HG02678 (cell line): ENCODE measurements at regions not wholly inside any gene's neighbourhood (a gene's known extent, or its start where the extent isn't known, plus 50 kb on each side); places are given as distances from the start of the nearest gene placed in this dataset.

ENCODE experiments used
- ATAC-seq: cut with Tn5 transposase; IDR thresholded peaks from one replicate; pipeline ENCODE4 v1.9.1; 2021; ENCODE audit warnings: mild to moderate bottlenecking, moderate library complexity; ENCODE audit not compliant: unreplicated experiment

DNA sequence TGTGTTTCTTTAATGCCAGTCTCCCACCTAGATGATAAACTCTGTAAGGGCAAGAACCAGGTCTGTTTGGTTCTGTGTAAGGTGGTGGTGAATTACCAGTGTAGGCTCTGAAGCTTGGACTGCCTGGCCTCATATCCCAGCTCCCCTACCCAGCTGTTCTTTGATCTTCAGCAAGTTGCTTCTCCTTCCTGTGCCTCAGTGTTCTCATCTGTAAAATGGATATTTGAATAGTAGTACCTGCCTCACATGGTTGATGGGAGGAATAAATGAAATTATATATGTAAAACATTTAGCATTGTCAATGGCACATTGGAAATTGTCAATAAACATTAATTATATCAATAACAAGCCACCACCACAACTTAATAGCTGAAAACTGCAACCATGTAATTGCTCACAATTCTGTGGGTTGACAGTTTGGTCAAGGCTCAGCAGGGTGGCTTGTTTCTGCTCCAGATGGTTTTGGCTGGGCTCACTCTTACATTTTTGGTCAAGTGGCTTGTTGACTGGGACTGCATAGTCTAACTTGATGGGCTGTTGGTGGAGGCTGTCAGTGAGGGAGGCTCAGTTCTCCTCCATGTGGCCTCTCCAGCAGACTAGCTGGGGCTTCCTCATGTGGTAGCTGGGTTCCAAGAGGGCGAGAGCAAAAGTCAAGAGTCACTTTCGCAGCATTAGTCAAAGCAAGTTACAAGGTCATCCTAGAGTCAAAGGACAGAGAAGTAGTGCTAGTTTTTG, 84.5 kb upstream of the DUSP5 start:
- no peak for ATAC-seq

GRCh38 chr10:110413903-110414547, 83.7 kb upstream of the DUSP5 start:
- ATAC-seq, result peak; percentile 1

- peak; percentile 79 for ATAC-seq
Observed at GRCh38 chr10:110414548-110415309, 83.0 kb upstream of the DUSP5 start.

DNA sequence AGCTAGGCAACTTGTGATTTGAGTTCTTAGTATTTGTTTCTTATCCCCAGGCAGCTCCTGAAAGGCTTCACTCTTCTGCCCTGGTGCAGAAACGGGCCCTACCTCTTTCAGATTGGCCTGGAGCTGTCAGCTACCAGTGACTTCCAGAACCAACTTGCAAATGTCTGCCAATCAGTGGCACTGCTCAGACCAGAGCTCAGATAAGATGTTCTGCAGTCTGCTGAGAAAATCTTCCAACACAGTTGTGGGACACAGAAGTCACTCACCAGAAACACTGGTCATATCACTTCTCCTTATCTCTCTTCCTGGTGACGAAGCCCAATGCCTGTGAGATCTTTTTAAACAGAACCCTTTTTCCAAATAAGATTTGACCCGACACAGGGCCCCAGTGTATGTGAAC, 81.9 kb upstream of the DUSP5 start:
- ATAC-seq, result no peak

DNA sequence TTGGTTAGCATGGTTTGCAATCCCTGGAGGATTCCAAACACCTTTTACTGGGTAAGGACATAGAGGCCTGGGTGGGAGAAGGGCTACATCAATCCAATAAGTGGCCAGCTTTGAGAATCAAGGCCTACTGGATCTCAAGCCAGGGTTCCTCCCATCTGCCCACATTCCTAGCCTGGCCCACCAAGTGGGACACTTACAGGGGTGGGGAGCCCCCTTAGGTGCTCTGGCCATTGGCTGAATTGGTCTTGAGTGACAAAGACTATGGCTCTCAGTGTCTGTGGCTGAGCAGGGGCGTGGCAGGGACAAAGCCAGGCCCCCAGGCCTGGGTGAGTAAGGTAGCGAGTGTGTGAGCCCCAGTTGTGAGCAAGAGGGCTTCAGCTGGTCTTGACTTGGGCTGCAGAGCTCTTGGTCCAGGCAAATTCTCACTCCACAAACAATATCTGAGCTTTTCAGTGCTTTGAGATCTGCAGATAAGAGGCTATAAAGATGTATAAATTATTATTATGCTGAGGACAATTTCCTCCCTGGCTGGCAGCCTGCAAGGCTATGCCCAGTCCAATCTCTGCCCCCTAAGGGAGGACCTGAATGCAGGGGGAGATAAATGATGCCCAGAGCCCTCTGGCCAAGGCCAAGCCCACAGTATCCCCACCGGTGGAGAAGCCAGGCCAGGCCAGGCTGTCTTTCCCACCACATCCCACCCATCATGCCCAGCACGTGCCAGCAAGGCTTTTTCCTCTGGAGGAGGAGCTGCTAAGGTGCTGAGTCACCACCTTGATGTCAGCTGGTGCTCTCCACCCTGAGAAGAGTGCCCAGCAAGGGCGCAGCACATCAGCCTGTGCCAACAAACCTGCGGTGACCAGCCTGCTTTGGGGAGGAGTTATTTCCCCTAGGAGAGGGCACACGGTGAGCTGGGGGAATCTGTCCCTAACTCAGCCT, 80.7 kb upstream of the DUSP5 start:
- no peak for ATAC-seq

- no peak for ATAC-seq
Observed at GRCh38 chr10:110418218-110418617, 79.5 kb upstream of the DUSP5 start.

DNA sequence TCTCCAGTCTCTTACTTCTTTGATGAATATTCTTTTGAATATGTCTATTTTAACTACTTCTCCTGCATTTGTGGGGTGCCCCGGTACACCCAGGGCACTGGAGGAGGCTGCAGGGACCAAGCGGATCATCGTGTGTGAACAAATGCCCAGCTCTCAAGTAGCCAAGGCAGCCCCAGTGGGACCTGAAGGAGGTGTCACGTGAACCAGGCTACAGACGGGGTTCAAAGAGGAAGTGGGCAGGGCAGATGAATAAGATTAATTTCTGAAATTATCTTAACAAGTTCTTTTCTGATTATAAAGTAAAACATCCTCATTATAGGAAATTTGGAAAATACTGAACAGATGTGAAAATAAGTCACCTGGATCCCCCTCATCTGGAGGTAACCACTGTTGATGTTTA, 78.4 kb upstream of the DUSP5 start:
- ATAC-seq, result no peak

- ATAC-seq, result no peak
Observed at GRCh38 chr10:110420401-110421193, 77.1 kb upstream of the DUSP5 start.

DNA sequence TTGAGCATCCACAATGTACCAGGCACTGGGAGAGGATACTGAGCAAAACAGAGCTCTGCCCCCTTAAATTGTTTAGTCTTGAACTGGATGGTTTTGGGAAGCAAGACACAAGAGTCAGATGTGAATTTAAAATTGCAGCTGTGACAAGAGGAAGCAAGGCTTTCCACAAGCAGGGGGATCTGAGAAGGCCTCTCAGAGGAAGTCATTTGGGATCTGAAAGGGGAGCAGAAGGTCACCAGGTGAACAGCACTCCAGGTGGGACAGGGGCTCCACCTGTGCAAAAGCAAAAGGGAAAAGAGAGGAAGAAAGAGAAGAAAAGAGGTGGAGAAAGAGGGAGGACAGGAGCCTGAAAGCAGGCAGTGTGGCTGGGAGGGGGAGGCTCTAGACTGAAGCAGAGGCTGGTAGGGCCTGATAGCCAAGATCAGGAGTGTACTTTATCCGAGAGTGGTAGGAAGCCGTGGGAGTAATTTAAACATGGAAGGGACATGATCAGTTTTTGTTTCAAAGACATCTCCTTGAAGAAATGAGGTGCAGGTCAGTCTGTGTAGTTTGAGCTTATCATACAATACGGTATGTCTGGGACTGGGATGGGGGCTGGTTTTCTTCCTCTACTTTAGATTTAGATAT, 76.1 kb upstream of the DUSP5 start:
- ATAC-seq, result no peak

GRCh38 chr10:110422548-110422947, 75.2 kb upstream of the DUSP5 start:
- ATAC-seq, result no peak

- ATAC-seq, result no peak
Observed at GRCh38 chr10:110423650-110424049, 74.1 kb upstream of the DUSP5 start.

- ATAC-seq, result peak; percentile 82
Observed at GRCh38 chr10:110425684-110426293, 71.9 kb upstream of the DUSP5 start.

DNA sequence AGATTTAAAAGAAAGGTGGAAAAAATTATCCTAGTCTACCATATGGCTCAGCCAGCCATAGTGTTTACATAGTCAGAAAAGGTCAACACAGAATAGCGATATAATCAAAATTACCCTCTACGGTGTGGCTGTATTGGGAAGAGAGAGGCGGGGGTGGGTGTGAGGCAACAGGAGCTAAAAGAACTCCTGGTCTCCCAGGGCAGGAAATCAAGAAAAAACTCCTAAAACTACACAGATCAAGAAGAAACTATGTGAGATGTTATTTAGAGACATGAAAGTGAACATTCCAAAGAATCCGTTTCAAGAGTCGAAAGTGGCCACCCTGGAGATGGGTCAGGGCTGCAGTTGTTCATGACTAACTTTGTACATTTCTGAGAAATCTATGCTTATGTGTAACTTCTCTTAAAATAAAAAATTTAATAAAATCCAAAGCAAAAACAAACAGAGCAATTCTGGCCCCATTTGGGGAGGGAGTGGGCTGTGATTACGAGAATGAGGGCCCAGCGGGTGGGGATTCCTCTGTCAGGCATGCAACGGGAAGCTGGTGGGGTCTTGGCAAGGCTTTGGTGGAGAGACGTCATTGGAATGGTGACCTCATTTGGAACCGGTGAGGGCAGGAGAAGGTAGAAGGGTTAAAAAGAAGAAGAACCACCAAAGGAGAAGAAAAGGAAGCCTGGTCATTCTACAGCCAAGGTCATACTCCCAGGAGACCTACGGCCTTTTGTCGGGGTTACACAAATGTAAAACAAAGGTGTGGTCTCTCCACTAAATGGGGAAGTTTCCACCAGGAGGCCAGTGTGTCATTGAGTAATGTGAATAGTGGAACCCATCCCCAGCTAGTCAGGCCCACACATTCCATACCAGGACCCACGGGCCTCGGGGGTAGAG, 71.2 kb upstream of the DUSP5 start:
- peak; percentile 40 for ATAC-seq

GRCh38 chr10:110429301-110429700, 68.4 kb upstream of the DUSP5 start:
- ATAC-seq, result no peak

GRCh38 chr10:110430340-110431273, 67.1 kb upstream of the DUSP5 start:
- ATAC-seq, result no peak

DNA sequence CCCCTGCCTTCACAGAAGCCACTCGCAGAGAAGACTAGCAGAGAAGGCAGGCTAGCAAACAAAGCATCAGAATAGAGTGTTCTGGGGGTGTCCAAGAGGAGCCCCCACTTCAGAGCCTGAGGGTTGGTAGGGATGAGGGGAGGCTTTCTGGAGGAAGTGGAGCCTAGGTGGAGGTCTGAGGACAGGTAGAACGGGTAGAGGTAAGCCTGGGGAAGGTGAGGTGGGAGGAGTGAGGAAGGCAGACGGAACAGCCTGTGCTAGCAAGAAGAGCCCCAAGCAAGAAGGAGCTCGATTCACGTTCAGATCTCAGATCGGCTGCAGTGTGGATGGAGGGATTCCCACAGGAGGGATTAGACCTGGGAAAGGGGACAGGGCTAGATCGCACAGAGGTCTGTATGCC, 66.0 kb upstream of the DUSP5 start:
- no peak for ATAC-seq

- ATAC-seq, result no peak
Observed at GRCh38 chr10:110432084-110432483, 65.6 kb upstream of the DUSP5 start.
